ENCODE measurements at regions not wholly inside any gene's neighbourhood (a gene's known extent, or its start where the extent isn't known, plus 50 kb on each side); places are given as distances from the start of the nearest gene placed in this dataset.

DNA sequence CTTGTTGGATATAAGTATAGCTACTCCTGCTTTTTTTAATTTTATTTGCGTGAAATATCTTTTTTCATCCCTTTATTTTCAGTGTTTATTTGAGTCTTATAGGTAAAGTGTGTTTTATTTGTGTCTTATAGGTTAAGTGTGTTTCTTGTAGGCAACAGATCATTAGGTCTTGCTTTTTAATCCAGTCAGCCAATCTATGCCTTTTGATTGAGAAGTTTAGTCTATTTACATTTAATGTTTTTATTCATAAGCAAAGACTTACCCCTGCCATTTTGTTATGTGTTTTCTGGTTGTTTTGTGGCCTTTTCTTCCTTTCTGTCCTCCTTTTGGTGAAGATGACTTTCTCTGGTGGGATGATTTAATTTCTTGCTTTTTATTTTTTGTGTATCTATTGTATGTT is 232.0 kb downstream of the RAP2B start:
- Mint-ChIP-seq H3K4me1 (ENCODE audit: low read depth, unreplicated experiment) (no peaks in the 10 kb centered on the region), H3K9me3 (ENCODE audit: low read depth, unreplicated experiment) (peaks cover 3% of the 10 kb centered on the region), H3K4me3 (ENCODE audit: low read depth, unreplicated experiment) (no peak overlapping the region), H3K27me3 (ENCODE audit: unreplicated experiment) (no peaks in the 10 kb centered on the region), H3K36me3 (ENCODE audit: insufficient read depth, unreplicated experiment) (no peaks in the 10 kb centered on the region), H3K27ac (ENCODE audit: unreplicated experiment) (no peak overlapping the region)
- BruUV-seq (replicated peaks): no TSS peak
- CTCF ChIA-PET: no interaction called here
- no peak for DNase-seq
- TF ChIP-seq, protein P1, sequence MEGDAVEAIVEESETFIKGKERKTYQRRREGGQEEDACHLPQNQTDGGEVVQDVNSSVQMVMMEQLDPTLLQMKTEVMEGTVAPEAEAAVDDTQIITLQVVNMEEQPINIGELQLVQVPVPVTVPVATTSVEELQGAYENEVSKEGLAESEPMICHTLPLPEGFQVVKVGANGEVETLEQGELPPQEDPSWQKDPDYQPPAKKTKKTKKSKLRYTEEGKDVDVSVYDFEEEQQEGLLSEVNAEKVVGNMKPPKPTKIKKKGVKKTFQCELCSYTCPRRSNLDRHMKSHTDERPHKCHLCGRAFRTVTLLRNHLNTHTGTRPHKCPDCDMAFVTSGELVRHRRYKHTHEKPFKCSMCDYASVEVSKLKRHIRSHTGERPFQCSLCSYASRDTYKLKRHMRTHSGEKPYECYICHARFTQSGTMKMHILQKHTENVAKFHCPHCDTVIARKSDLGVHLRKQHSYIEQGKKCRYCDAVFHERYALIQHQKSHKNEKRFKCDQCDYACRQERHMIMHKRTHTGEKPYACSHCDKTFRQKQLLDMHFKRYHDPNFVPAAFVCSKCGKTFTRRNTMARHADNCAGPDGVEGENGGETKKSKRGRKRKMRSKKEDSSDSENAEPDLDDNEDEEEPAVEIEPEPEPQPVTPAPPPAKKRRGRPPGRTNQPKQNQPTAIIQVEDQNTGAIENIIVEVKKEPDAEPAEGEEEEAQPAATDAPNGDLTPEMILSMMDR (IDR thresholded peaks at IDR 0.05; ENCODE audit: unreplicated experiment): no peak
- intact Hi-C loops (cut with micrococcal nuclease; ENCODE audit: unreplicated experiment): no loop called here

DNA sequence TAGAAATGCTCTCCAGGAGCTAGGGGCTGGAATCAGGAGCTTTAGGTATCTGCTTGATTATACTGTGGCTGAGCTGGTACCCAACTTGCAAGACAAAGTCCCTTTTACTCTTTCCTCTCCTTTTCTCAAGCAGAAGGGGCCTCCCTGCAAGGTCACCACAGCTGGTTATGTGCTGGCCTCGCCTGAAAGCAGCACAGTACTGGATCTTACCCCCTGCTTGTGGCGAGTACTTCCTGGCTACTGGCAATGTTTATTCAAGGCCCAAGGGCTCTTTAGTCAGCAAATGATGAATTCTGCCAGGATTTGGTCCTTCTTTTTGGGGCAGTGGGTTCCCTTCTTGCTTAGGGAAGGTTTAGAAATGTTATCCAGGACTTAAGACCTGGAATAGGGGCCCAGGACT is 234.6 kb downstream of the RAP2B start:
- peaks cover 3% of the 10 kb centered on the region for H3K9me3 Mint-ChIP-seq (ENCODE audit: low read depth, unreplicated experiment)
- no peak overlapping the region for H3K4me3 Mint-ChIP-seq (ENCODE audit: low read depth, unreplicated experiment)
- H3K27me3 Mint-ChIP-seq (ENCODE audit: unreplicated experiment): no peaks in the 10 kb centered on the region
- no peaks in the 10 kb centered on the region for H3K36me3 Mint-ChIP-seq (ENCODE audit: insufficient read depth, unreplicated experiment)
- TF ChIP-seq, protein P1 (IDR thresholded peaks at IDR 0.05; ENCODE audit: unreplicated experiment): no peak
- no peak overlapping the region for H3K27ac Mint-ChIP-seq (ENCODE audit: unreplicated experiment)
- no peaks in the 10 kb centered on the region for H3K4me1 Mint-ChIP-seq (ENCODE audit: low read depth, unreplicated experiment)
- DNase-seq: no peak
- CTCF ChIA-PET: no interaction called here
- intact Hi-C loops (cut with micrococcal nuclease; ENCODE audit: unreplicated experiment): no loop called here
- no TSS peak for BruUV-seq (replicated peaks)

DNA sequence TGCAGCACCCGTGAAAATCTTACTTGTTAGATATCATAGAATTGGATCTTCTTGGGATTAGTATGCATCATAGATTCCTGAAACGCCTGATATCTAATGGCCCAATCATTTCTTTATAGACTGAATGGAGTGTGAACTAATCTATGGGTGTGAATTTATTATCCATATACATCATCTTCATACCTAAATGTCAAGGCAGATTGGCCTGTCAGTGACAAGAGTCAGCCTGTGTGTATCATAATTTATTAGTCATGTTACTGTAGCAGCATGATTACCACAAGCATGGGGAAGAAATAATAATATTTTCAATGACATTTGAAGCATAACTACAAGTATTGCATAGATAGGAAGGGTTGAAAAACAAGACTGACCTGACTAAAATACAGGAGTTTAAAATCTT is 235.8 kb downstream of the RAP2B start:
- Mint-ChIP-seq H3K27ac (ENCODE audit: unreplicated experiment) (no peak overlapping the region), H3K36me3 (ENCODE audit: insufficient read depth, unreplicated experiment) (no peaks in the 10 kb centered on the region), H3K9me3 (ENCODE audit: low read depth, unreplicated experiment) (peaks cover 3% of the 10 kb centered on the region), H3K4me3 (ENCODE audit: low read depth, unreplicated experiment) (no peak overlapping the region), H3K4me1 (ENCODE audit: low read depth, unreplicated experiment) (peaks cover 2% of the 10 kb centered on the region), H3K27me3 (ENCODE audit: unreplicated experiment) (no peaks in the 10 kb centered on the region)
- CTCF ChIA-PET: interaction anchor here (0.6 kb wide), 1 partner anchor 90 kb away, joined by 4 read pairs; no protein-coding TSS in a partner anchor
- no TSS peak for BruUV-seq (replicated peaks)
- TF ChIP-seq, protein P1 (IDR thresholded peaks at IDR 0.05; ENCODE audit: unreplicated experiment): no peak
- intact Hi-C loops (cut with micrococcal nuclease; ENCODE audit: unreplicated experiment): no loop called here
- no peak for DNase-seq

DNA sequence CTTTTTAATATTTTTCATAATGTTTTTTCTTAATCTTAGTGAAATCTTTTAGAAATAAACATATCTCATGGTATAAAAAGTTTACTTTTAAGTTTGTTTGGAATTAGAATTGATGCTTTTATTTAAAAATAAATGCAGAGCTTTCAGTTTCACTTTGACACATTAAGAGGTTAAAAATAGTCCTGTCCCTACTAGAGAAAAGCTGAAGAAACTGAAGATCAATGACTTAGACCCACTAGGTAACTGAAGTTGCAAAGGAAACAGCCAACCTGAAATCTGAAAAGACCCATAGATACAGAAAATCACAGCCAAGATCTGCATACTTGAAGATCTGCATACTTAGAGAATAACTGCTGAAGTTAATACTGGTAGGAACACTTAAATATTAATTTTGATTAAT is 237.6 kb downstream of the RAP2B start:
- BruUV-seq (replicated peaks): no TSS peak
- H3K36me3 Mint-ChIP-seq (ENCODE audit: insufficient read depth, unreplicated experiment): no peaks in the 10 kb centered on the region
- no peaks in the 10 kb centered on the region for H3K9me3 Mint-ChIP-seq (ENCODE audit: low read depth, unreplicated experiment)
- no peak for DNase-seq
- H3K4me1 Mint-ChIP-seq (ENCODE audit: low read depth, unreplicated experiment): peaks cover 9% of the 10 kb centered on the region
- TF ChIP-seq, protein P1 (IDR thresholded peaks at IDR 0.05; ENCODE audit: unreplicated experiment): no peak
- H3K27ac Mint-ChIP-seq (ENCODE audit: unreplicated experiment): no peak overlapping the region
- H3K27me3 Mint-ChIP-seq (ENCODE audit: unreplicated experiment): no peaks in the 10 kb centered on the region
- intact Hi-C loops (cut with micrococcal nuclease; ENCODE audit: unreplicated experiment): no loop called here
- CTCF ChIA-PET: interaction anchor here (0.6 to 0.7 kb wide), 2 partner anchors 421 to 634 kb away, joined by 3 to 4 read pairs; no protein-coding TSS in a partner anchor
- no peak overlapping the region for H3K4me3 Mint-ChIP-seq (ENCODE audit: low read depth, unreplicated experiment)
